ENCODE measurements at regions not wholly inside any gene's neighbourhood (a gene's known extent, or its start where the extent isn't known, plus 50 kb on each side); places are given as distances from the start of the nearest gene placed in this dataset.

GRCh38 chr2:39606585-39606984 is 59.1 kb upstream of the TMEM178A start:
- H2AFZ ChIP-seq: no peak overlapping the region
- BruUV-seq (replicated peaks): no TSS peak
- TF ChIP-seq CTCF (conservative IDR thresholded peaks at IDR 0.05): no peak
- TF ChIP-seq EZH2 (IDR thresholded peaks at IDR 0.05; ENCODE audit: low read depth): no peak
- DNase-seq: no peak
- H3K4me2 ChIP-seq: no peak overlapping the region
- no peaks in the 10 kb centered on the region for H3F3A ChIP-seq (ENCODE audit: insufficient read depth, low read depth)
- H3K4me3 ChIP-seq: no peak overlapping the region
- no peaks in the 10 kb centered on the region for H3K9me2 ChIP-seq (ENCODE audit: insufficient read depth)
- intact Hi-C loops (cut with micrococcal nuclease; ENCODE audit: unreplicated experiment): no loop called here
- ChIA-PET CTCF (interaction anchor here (0.7 kb wide), 1 partner anchor 528 kb away, joined by 3 read pairs; no protein-coding TSS in a partner anchor), POLR2A (ENCODE audit: unreplicated experiment) (no interaction called here)
- no peaks in the 10 kb centered on the region for H3K4me1 ChIP-seq (replicated peaks; ENCODE audit: insufficient read depth)
- H3K27ac ChIP-seq: no peak overlapping the region
- no peaks in the 10 kb centered on the region; the same call in 1 of the 2 replicates for H3K9me3 ChIP-seq (ENCODE audit: insufficient read depth, low read depth)
- H3K79me2 ChIP-seq (ENCODE audit: low read depth): no peaks in the 10 kb centered on the region
- no peaks in the 10 kb centered on the region for H3K27me3 ChIP-seq (ENCODE audit: insufficient read depth, low read depth)
- H4K20me1 ChIP-seq (ENCODE audit: insufficient read depth): no peaks in the 10 kb centered on the region
- no peaks in the 10 kb centered on the region for H3K36me3 ChIP-seq (ENCODE audit: low read depth)

GRCh38 chr2:39607538-39608262 is 58.0 kb upstream of the TMEM178A start:
- no peaks in the 10 kb centered on the region for H4K20me1 ChIP-seq (ENCODE audit: insufficient read depth)
- POLR2A ChIA-PET (ENCODE audit: unreplicated experiment): no interaction called here
- CTCF ChIA-PET: no interaction called here

GRCh38 chr2:39608263-39608575 is 57.5 kb upstream of the TMEM178A start:
- no peaks in the 10 kb centered on the region for H3K27me3 ChIP-seq (ENCODE audit: insufficient read depth, low read depth)
- H3K4me2 ChIP-seq: no peak overlapping the region
- no peaks in the 10 kb centered on the region for H4K20me1 ChIP-seq (ENCODE audit: insufficient read depth)
- H3K36me3 ChIP-seq (ENCODE audit: low read depth): no peaks in the 10 kb centered on the region
- intact Hi-C loops (cut with micrococcal nuclease; ENCODE audit: unreplicated experiment): no loop called here
- no peaks in the 10 kb centered on the region; the same call in 1 of the 2 replicates for H3K9me3 ChIP-seq (ENCODE audit: insufficient read depth, low read depth)
- no peak overlapping the region for H2AFZ ChIP-seq
- H3K4me1 ChIP-seq (replicated peaks; ENCODE audit: insufficient read depth): no peaks in the 10 kb centered on the region
- no peaks in the 10 kb centered on the region for H3K9me2 ChIP-seq (ENCODE audit: insufficient read depth)
- H3F3A ChIP-seq (ENCODE audit: insufficient read depth, low read depth): no peaks in the 10 kb centered on the region
- H3K4me3 ChIP-seq: no peak overlapping the region
- H3K27ac ChIP-seq: no peak overlapping the region
- TF ChIP-seq EZH2 (IDR thresholded peaks at IDR 0.05; ENCODE audit: low read depth) (no peak), CTCF (conservative IDR thresholded peaks at IDR 0.05) (no peak)
- POLR2A ChIA-PET (ENCODE audit: unreplicated experiment): no interaction called here
- CTCF ChIA-PET: no interaction called here
- DNase-seq: no peak
- no peaks in the 10 kb centered on the region for H3K79me2 ChIP-seq (ENCODE audit: low read depth)
- BruUV-seq (replicated peaks): no TSS peak

More at GRCh38 chr2:39607538-39608262, 58.0 kb upstream of the TMEM178A start:
- H3F3A ChIP-seq (ENCODE audit: insufficient read depth, low read depth): no peaks in the 10 kb centered on the region
- H2AFZ ChIP-seq: no peak overlapping the region
- BruUV-seq (replicated peaks): no TSS peak
- H3K27me3 ChIP-seq (ENCODE audit: insufficient read depth, low read depth): no peaks in the 10 kb centered on the region
- no peak for TF ChIP-seq CTCF (conservative IDR thresholded peaks at IDR 0.05)
- no peak for TF ChIP-seq EZH2 (IDR thresholded peaks at IDR 0.05; ENCODE audit: low read depth)
- H3K4me2 ChIP-seq: no peak overlapping the region
- H3K27ac ChIP-seq: no peak overlapping the region
- no peak for DNase-seq
- H3K4me1 ChIP-seq (replicated peaks; ENCODE audit: insufficient read depth): no peaks in the 10 kb centered on the region
- no peak overlapping the region for H3K4me3 ChIP-seq
- intact Hi-C loops (cut with micrococcal nuclease; ENCODE audit: unreplicated experiment): no loop called here
- H3K36me3 ChIP-seq (ENCODE audit: low read depth): no peaks in the 10 kb centered on the region
- no peaks in the 10 kb centered on the region; the same call in 1 of the 2 replicates for H3K9me3 ChIP-seq (ENCODE audit: insufficient read depth, low read depth)
- no peaks in the 10 kb centered on the region for H3K9me2 ChIP-seq (ENCODE audit: insufficient read depth)
- H3K79me2 ChIP-seq (ENCODE audit: low read depth): no peaks in the 10 kb centered on the region
